DOHH2 (cell line): ENCODE measurements at regions not wholly inside any gene's neighbourhood (a gene's known extent, or its start where the extent isn't known, plus 50 kb on each side); places are given as distances from the start of the nearest gene placed in this dataset.

Experiments used
- H3F3A ChIP-seq: fragments of 200-600 bp; sonication (generic), shearing (Covaris generic); 2 replicates; pipeline ENCODE4 v1.6.0; 2016; ENCODE audit warnings: antibody characterized with exemption, mild to moderate bottlenecking; ENCODE audit not compliant: control insufficient read depth, insufficient read depth
- H3K27ac ChIP-seq: fragments of 200-600 bp; sonication (generic); 2 replicates; pipeline ENCODE4 v1.5.1; 2014; ENCODE audit warnings: low read depth, mild to moderate bottlenecking, low read length, moderate library complexity
- H3K27me3 ChIP-seq: fragments of 200-600 bp; sonication (generic); 2 replicates; pipeline ENCODE4 v1.6.1; 2014; ENCODE audit warnings: mild to moderate bottlenecking, low read length, mixed read lengths; ENCODE audit not compliant: control insufficient read depth
- H3K36me3 ChIP-seq: fragments of 200-600 bp; sonication (generic); 2 replicates; pipeline ENCODE4 v1.6.1; 2014; ENCODE audit warnings: mild to moderate bottlenecking, low read length, moderate library complexity, mixed read lengths; ENCODE audit not compliant: control insufficient read depth
- H3K4me1 ChIP-seq: fragments of 200-600 bp; sonication (generic); 2 replicates; pipeline ENCODE4 v1.6.1; 2014; ENCODE audit warnings: mild to moderate bottlenecking, low read length, mixed read lengths; ENCODE audit not compliant: control insufficient read depth
- H3K4me2 ChIP-seq: fragments of 200-600 bp; sonication (generic); 2 replicates; pipeline ENCODE4 v1.6.0; 2014; ENCODE audit warnings: mild to moderate bottlenecking, low read length, moderate library complexity
- H3K4me3 ChIP-seq: fragments of 200-600 bp; sonication (generic); 2 replicates; pipeline ENCODE4 v1.5.1; 2014; ENCODE audit warnings: mild to moderate bottlenecking, low read length, mixed read lengths
- H3K79me2 ChIP-seq: fragments of 200-600 bp; sonication (generic); 2 replicates; pipeline ENCODE4 v1.6.1; 2014; ENCODE audit warnings: mild to moderate bottlenecking, low read length, mixed read lengths; ENCODE audit not compliant: control insufficient read depth
- H3K9me2 ChIP-seq: fragments of 200-600 bp; sonication (generic); replicated peaks from 2 replicates; pipeline ENCODE4 v1.6.1; 2014; ENCODE audit warnings: mild to moderate bottlenecking, low read length, mixed read lengths; ENCODE audit not compliant: control insufficient read depth
- H3K9me3 ChIP-seq: fragments of 200-600 bp; sonication (generic); 2 replicates; pipeline ENCODE4 v1.6.1; 2014; ENCODE audit warnings: antibody characterized with exemption, low read length, mixed read lengths; ENCODE audit not compliant: control insufficient read depth, insufficient read depth
- H4K20me1 ChIP-seq: fragments of 200-600 bp; sonication (generic); 2 replicates; pipeline ENCODE4 v1.6.0; 2014; ENCODE audit warnings: low read depth, mild to moderate bottlenecking, antibody characterized with exemption, low read length, moderate library complexity; ENCODE audit not compliant: control insufficient read depth, insufficient read depth
- EZH2phosphoT487 ChIP-seq: fragments of 200-600 bp; sonication (generic); IDR thresholded peaks from 2 replicates; pipeline ENCODE4 v1.6.1; 2017; ENCODE audit warnings: borderline replicate concordance, mild to moderate bottlenecking, antibody characterized with exemption, low read length, moderate library complexity, mixed read lengths
- TF ChIP-seq, protein P1 (sequence below): fragments of 200-600 bp; sonication (generic); IDR thresholded peaks from one replicate; pipeline ENCODE4 v1.5.1; 2014; ENCODE audit warnings: antibody characterized with exemption, mild to moderate bottlenecking, low read depth, low read length; ENCODE audit not compliant: poor library complexity, severe bottlenecking

DNA sequence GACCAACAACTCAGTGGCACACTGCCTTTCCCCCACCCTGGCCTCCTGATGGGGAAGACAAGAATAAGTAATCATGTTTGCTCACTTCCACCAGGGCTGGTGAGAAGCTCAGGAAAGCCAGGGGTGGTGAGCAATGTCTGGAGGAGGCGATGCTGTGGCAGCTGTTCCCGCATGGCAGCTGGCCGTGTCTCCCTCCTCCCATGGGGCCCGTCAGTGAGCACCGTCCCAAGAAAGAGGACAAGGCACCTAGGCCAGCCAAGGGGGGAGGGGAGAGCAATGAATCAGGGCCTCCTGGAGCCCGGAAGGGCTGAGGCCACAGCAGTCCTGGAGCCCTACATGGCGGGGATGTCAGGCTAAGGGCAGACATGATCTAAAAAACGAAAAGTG, 69.2 kb upstream of the INSIG1 start:
- no peak overlapping the region for H3K4me3 ChIP-seq
- no peak overlapping the region for H3K27ac ChIP-seq
- no peaks in the 10 kb centered on the region for H3K4me1 ChIP-seq
- TF ChIP-seq, protein P1, sequence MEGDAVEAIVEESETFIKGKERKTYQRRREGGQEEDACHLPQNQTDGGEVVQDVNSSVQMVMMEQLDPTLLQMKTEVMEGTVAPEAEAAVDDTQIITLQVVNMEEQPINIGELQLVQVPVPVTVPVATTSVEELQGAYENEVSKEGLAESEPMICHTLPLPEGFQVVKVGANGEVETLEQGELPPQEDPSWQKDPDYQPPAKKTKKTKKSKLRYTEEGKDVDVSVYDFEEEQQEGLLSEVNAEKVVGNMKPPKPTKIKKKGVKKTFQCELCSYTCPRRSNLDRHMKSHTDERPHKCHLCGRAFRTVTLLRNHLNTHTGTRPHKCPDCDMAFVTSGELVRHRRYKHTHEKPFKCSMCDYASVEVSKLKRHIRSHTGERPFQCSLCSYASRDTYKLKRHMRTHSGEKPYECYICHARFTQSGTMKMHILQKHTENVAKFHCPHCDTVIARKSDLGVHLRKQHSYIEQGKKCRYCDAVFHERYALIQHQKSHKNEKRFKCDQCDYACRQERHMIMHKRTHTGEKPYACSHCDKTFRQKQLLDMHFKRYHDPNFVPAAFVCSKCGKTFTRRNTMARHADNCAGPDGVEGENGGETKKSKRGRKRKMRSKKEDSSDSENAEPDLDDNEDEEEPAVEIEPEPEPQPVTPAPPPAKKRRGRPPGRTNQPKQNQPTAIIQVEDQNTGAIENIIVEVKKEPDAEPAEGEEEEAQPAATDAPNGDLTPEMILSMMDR, result no peak
- TF ChIP-seq EZH2phosphoT487, result no peak
- no peaks in the 10 kb centered on the region for H3K27me3 ChIP-seq
- H4K20me1 ChIP-seq, result no peaks in the 10 kb centered on the region
- no peaks in the 10 kb centered on the region for H3K9me2 ChIP-seq
- H3K36me3 ChIP-seq, result no peaks in the 10 kb centered on the region
- no peak overlapping the region for H3K4me2 ChIP-seq
- H3K9me3 ChIP-seq, result no peaks in the 10 kb centered on the region
- no peaks in the 10 kb centered on the region for H3K79me2 ChIP-seq
- H3F3A ChIP-seq, result no peaks in the 10 kb centered on the region

DNA sequence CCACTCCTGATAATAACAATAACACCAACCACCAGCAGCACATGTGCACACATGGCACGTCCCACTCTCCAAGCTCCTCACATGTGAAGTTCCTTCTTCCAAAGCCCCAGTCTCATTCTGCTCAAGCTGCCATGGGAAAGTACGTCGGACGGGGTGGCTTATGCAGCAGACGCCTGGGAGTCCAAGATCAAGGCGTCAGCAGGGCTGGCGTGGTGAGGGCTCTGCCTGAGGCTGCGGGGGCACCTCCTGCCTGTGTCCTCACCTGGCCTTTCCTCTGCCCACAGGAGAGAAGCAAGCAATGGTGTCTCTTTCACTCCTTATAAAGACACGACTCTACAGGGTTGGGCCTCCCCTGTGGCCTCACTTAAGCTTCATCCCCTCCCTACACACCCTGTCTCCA, 68.8 kb upstream of the INSIG1 start:
- Histone ChIP-seq H3K79me2 (no peaks in the 10 kb centered on the region), H3K27ac (no peak overlapping the region), H3K36me3 (no peaks in the 10 kb centered on the region), H3K9me2 (no peaks in the 10 kb centered on the region), H3K4me3 (no peak overlapping the region), H3K4me2 (no peak overlapping the region), H3K27me3 (no peaks in the 10 kb centered on the region), H3F3A (no peaks in the 10 kb centered on the region), H3K9me3 (no peaks in the 10 kb centered on the region), H4K20me1 (no peaks in the 10 kb centered on the region), H3K4me1 (no peaks in the 10 kb centered on the region)
- TF ChIP-seq, protein P1, result no peak
- no peak for TF ChIP-seq EZH2phosphoT487

- Histone ChIP-seq H3K9me2 (no peaks in the 10 kb centered on the region), H3K4me3 (no peak overlapping the region), H3K27me3 (no peaks in the 10 kb centered on the region), H3K36me3 (no peaks in the 10 kb centered on the region), H3K27ac (no peak overlapping the region), H3K9me3 (no peaks in the 10 kb centered on the region), H3K4me1 (no peaks in the 10 kb centered on the region), H3K4me2 (no peak overlapping the region), H4K20me1 (no peaks in the 10 kb centered on the region), H3K79me2 (no peaks in the 10 kb centered on the region), H3F3A (no peaks in the 10 kb centered on the region)
- TF ChIP-seq EZH2phosphoT487, result no peak
- TF ChIP-seq, protein P1, result no peak
Observed at GRCh38 chr7:155229548-155230168, 68.0 kb upstream of the INSIG1 start.
